Upper lobe of left lung (tissue), 6 donors: ENCODE measurements at regions not wholly inside any gene's neighbourhood (a gene's known extent, or its start where the extent isn't known, plus 50 kb on each side); places are given as distances from the start of the nearest gene placed in this dataset.
A peak's percentile ranks its signal among the peaks of the same experiment; 100 is the strongest.

Experiments used
- ATAC-seq, 2 donors: fragments of 200-7000 bp; cut with Tn5 transposase; one replicate each; pipeline ENCODE4 v1.9.1; 2022; ENCODE audit warnings: mild to moderate bottlenecking in 2 of 2, moderate library complexity in 2 of 2; ENCODE audit not compliant: low FRiP score in 2 of 2
- DNase-seq, 2 donors: peaks; one replicate each; pipeline ENCODE4 v3.0.0-alpha.2; 2019 to 2020
- H3K27ac ChIP-seq, 4 donors: fragments of 200-600 bp; sonication (generic); one replicate each; pipeline ENCODE4 v1.5.1; 2016 to 2019
- H3K27me3 ChIP-seq, 4 donors: fragments of 200-600 bp; sonication (generic); one replicate each; pipeline ENCODE4 v1.5.1; 2017 to 2019
- H3K36me3 ChIP-seq, 4 donors: fragments of 200-600 bp; sonication (generic); one replicate each; pipeline ENCODE4 v1.5.1; 2016 to 2019
- H3K4me1 ChIP-seq, 4 donors: fragments of 200-600 bp; sonication (generic); one replicate each; pipeline ENCODE4 v1.5.1; 2018 to 2019
- H3K4me3 ChIP-seq, 4 donors: fragments of 200-600 bp; sonication (generic); one replicate each; pipeline ENCODE4 v1.5.1; 2017 to 2019; ENCODE audit warnings: mild to moderate bottlenecking in 2 of 4, moderate library complexity in 1 of 4
- H3K9me3 ChIP-seq, 4 donors: fragments of 200-600 bp; sonication (generic); one replicate each; pipeline ENCODE4 v1.5.1; 2018 to 2019
- EP300 ChIP-seq, 4 donors: sonication (generic); formaldehyde crosslinking; IDR thresholded peaks; one replicate each; pipeline ENCODE4 v1.5.1; 2017; ENCODE audit warnings: antibody characterized with exemption in 4 of 4, control low read depth in 2 of 4
- POLR2A ChIP-seq, 4 donors: fragments of 450-650 bp; IDR thresholded peaks; one replicate each; pipeline ENCODE4 v1.5.1; 2016 to 2017; ENCODE audit warnings: antibody characterized with exemption in 4 of 4, mild to moderate bottlenecking in 2 of 4
- POLR2AphosphoS5 ChIP-seq, 2 donors: sonication (generic); formaldehyde crosslinking; IDR thresholded peaks; one replicate each; pipeline ENCODE4 v1.5.1; 2017; ENCODE audit warnings: antibody characterized with exemption in 2 of 2
- WGBS, 2 donors: methylation state at CpG; one replicate each; pipeline ENCODE4 v1.1.5; 2017 to 2018; 5-methylcytosine and 5-hydroxymethylcytosine counted together
- TF ChIP-seq, protein P1 (sequence below), 6 experiments: fragments of 450-650 bp in 4 of 6; fragments of 200-600 bp in 2 of 6; sonication (generic) in 2 of 6; IDR thresholded peaks; one replicate each; pipeline ENCODE4 v1.5.1; 2016 to 2019; ENCODE audit warnings: antibody characterized with exemption in 6 of 6
- donor health status: DM: no; HTN: no; CAD: no; lungs with moderate emphysema.
- donor health status: DM: no; HTN: yes; CAD: no; lungs with severe emphysema.

DNA sequence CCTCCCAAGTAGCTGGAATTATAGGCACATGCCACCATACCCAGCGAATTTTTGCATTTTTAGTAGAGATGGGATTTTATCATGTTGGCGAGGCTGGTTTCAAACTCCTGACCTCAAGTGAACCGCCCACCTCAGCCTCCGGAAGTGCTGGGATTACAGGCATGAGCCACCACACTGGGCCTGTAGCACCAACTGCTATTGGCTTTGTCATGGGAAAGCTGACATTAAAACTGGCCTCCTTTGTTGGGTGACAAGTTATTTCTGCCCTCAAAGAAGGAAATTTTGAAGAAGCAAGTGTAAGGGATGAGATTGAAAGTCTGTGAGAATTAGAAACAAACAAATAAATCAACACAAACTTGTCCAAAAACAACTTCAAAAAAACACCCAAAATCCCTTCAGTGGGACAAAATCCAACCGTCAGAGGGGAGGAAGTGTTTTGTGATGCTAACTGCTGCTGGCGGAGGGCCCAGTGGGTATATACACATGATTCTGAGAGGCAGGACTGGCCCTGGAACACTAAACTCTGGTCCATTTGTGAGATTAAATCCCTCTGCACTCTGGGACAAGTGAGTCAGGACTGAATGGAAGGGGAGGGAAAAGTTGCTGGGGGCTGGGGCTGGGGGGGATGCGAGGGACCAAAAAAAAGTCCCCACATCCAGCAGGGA lies 87.5 kb upstream of the NAA20 start:
- TF ChIP-seq, protein P1, sequence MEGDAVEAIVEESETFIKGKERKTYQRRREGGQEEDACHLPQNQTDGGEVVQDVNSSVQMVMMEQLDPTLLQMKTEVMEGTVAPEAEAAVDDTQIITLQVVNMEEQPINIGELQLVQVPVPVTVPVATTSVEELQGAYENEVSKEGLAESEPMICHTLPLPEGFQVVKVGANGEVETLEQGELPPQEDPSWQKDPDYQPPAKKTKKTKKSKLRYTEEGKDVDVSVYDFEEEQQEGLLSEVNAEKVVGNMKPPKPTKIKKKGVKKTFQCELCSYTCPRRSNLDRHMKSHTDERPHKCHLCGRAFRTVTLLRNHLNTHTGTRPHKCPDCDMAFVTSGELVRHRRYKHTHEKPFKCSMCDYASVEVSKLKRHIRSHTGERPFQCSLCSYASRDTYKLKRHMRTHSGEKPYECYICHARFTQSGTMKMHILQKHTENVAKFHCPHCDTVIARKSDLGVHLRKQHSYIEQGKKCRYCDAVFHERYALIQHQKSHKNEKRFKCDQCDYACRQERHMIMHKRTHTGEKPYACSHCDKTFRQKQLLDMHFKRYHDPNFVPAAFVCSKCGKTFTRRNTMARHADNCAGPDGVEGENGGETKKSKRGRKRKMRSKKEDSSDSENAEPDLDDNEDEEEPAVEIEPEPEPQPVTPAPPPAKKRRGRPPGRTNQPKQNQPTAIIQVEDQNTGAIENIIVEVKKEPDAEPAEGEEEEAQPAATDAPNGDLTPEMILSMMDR (IDR thresholded peaks at IDR 0.05): no peak
- TF ChIP-seq POLR2A (IDR thresholded peaks at IDR 0.05) (no peak), POLR2AphosphoS5 (IDR thresholded peaks at IDR 0.05) (no peak), EP300 (IDR thresholded peaks at IDR 0.05) (no peak)
- Histone ChIP-seq H3K9me3 (no peaks in the 10 kb centered on the region), H3K36me3 (no peaks in the 10 kb centered on the region), H3K27ac (peak overlapping the region; percentile 53 to 80 (median 70)), H3K27me3 (no peaks in the 10 kb centered on the region), H3K4me1 (peaks cover 62 to 91% (median 74%) of the 10 kb centered on the region in 4 donors), H3K4me3 (no peak overlapping the region)
- WGBS, 2 donors: 50 to 69% methylated on average over 7 of the region's 7 CpGs
- DNase-seq: no peak
- no peak for ATAC-seq

DNA sequence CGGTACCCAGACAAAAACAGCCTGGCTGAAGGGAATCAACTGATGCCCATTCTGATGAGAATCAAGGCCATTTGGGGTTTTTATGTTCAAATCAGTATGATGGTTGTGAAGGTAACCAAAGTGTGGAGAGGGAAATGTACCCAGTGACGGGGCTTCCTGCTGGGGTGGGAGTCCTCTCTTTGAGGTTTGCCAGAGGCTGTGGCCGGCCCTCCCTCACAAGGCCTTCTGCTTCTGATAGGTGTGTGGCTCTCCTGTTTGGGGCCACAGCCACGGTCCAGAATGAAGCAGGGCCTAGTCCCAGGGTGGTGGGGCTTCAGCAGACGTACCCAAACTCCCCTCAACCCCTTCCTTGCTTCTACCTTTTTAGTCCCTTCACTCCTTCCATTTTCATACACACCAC lies 86.7 kb upstream of the NAA20 start:
- no peaks in the 10 kb centered on the region for H3K9me3 ChIP-seq
- WGBS, 2 donors: 63 to 67% methylated on average over 5 of the region's 5 CpGs
- no peak for DNase-seq
- TF ChIP-seq, protein P1 (IDR thresholded peaks at IDR 0.05): no peak
- TF ChIP-seq POLR2AphosphoS5 (IDR thresholded peaks at IDR 0.05): no peak
- no peak for TF ChIP-seq EP300 (IDR thresholded peaks at IDR 0.05)
- no peak for TF ChIP-seq POLR2A (IDR thresholded peaks at IDR 0.05)
- peaks cover 0 to 2% (median 0%) of the 10 kb centered on the region in 4 donors for H3K36me3 ChIP-seq
- peak overlapping the region; percentile 53 to 77 (median 63) for H3K27ac ChIP-seq
- peaks cover 67 to 98% (median 79%) of the 10 kb centered on the region in 4 donors for H3K4me1 ChIP-seq
- no peak overlapping the region for H3K4me3 ChIP-seq
- no peaks in the 10 kb centered on the region for H3K27me3 ChIP-seq
- no peak for ATAC-seq

DNA sequence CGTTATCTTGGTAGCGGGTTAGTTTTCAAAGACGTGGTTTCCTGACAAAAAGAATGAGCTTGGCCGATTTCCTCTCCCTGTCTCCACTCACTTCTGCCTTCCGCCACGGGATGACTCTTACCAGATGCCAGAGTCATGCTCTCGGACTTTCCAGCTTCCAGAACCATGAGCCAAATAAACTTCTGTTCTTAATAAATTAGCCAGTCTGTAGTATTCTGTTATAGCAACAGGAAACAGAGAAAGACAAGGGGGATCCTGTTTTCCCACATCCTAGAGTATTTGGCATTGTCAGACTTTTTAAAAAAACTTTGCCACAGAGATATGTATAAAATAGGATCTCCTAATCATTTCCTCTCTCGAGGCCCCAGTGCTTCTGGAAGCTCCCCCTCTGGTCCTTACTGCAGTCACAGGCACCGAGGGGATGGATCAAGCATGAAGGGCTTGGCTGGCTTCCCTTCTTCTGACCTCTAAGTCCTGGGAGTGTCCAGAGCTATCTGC lies 84.9 kb upstream of the NAA20 start:
- TF ChIP-seq POLR2A (IDR thresholded peaks at IDR 0.05) (no peak), POLR2AphosphoS5 (IDR thresholded peaks at IDR 0.05) (peak; percentile 43 to 62), EP300 (IDR thresholded peaks at IDR 0.05) (peak in 1 of 4 donors; percentile 71)
- TF ChIP-seq, protein P1 (IDR thresholded peaks at IDR 0.05): no peak
- no peak overlapping the region for H3K4me3 ChIP-seq
- H3K27ac ChIP-seq: peak overlapping the region; percentile 64 to 85 (median 74)
- peak in 1 of 2 donors; percentile 71 for ATAC-seq
- no peaks in the 10 kb centered on the region for H3K27me3 ChIP-seq
- peak in 1 of 2 donors; percentile 51 for DNase-seq
- 29 to 30% methylated on average over 9 of the region's 9 CpGs for whole genome bisulfite sequencing, 2 donors
- no peaks in the 10 kb centered on the region for H3K9me3 ChIP-seq
- H3K36me3 ChIP-seq: peaks cover 0 to 17% (median 1%) of the 10 kb centered on the region in 4 donors
- H3K4me1 ChIP-seq: peaks cover 70 to 91% (median 80%) of the 10 kb centered on the region in 4 donors

DNA sequence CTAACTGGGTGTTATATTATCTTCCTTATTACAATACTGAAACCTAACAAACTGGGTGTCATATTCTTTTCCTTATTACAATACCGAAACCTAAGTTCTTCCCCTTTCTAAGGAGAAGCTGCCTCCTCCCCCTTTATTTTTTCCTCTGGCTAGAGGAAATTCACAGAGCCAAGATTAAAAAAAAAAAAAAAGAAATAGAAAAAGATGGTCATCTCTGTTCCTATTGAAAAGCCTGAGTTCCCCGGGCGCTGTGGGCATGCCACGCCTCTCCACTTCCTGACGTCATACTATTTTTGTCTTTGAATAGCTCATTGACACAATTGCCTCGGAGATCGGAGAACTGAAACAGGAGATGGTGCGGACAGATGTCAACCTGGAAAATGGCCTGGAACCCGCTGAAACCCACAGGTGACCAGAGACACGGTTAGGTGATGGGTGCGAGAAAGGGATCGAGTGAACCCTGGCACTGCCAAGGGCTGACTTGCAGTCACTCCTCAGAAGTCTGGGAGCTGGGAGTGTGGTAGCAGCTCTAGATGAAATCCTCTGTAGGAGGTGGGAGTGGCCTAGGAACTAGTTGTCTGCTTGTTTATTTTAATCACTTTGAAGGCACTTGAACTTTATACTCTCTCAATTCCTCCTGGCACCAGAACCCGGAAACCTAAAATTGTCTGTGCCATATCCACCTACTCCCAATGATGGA lies 82.2 kb upstream of the NAA20 start:
- H3K4me1 ChIP-seq: peaks cover 55 to 79% (median 70%) of the 10 kb centered on the region in 4 donors
- H3K4me3 ChIP-seq: peak overlapping the region in 3 of 4 donors; percentile 34 to 47 (median 38)
- peak; percentile 66 to 81 for ATAC-seq
- peak overlapping the region; percentile 64 to 85 (median 84) for H3K27ac ChIP-seq
- TF ChIP-seq POLR2AphosphoS5 (IDR thresholded peaks at IDR 0.05): peak; percentile 52 to 61
- no peak for TF ChIP-seq EP300 (IDR thresholded peaks at IDR 0.05)
- TF ChIP-seq, protein P1 (IDR thresholded peaks at IDR 0.05): no peak
- peak in 2 of 4 donors; percentile 55 to 86 for TF ChIP-seq POLR2A (IDR thresholded peaks at IDR 0.05)
- peaks cover 0 to 18% (median 1%) of the 10 kb centered on the region in 4 donors for H3K36me3 ChIP-seq
- no peaks in the 10 kb centered on the region for H3K27me3 ChIP-seq
- DNase-seq: peak in 1 of 2 donors; percentile 79
- no peaks in the 10 kb centered on the region for H3K9me3 ChIP-seq
- WGBS, 2 donors: 26 to 30% methylated on average over 13 of the region's 13 CpGs
